Nephron progenitor cell (in vitro differentiated cells): ENCODE measurements at regions not wholly inside any gene's neighbourhood (a gene's known extent, or its start where the extent isn't known, plus 50 kb on each side); places are given as distances from the start of the nearest gene placed in this dataset.
"Not testable (repeated sequence)": the region's sequence is repeated elsewhere in the genome, so short reads cannot be mapped to it uniquely, and the experiment has no call there.

Source experiments
- DNase-seq: peaks from one replicate; pipeline ENCODE4 v3.0.0; 2021
- H3K27ac Mint-ChIP-seq: 2 replicates; pipeline ENCODE4 v1.8.0; 2021; ENCODE audit warnings: mild to moderate bottlenecking, moderate library complexity, mixed read lengths
- H3K27me3 Mint-ChIP-seq: 2 replicates; pipeline ENCODE4 v1.8.0; 2021; ENCODE audit warnings: mild to moderate bottlenecking, low read depth, mixed read lengths; ENCODE audit not compliant: poor library complexity
- H3K36me3 Mint-ChIP-seq: 2 replicates; pipeline ENCODE4 v1.8.0; 2021; ENCODE audit warnings: low read depth, mixed read lengths
- H3K4me1 Mint-ChIP-seq: 2 replicates; pipeline ENCODE4 v1.8.0; 2021; ENCODE audit warnings: mixed read lengths
- H3K4me3 Mint-ChIP-seq: 2 replicates; pipeline ENCODE4 v1.8.0; 2021; ENCODE audit warnings: mild to moderate bottlenecking, moderate library complexity, mixed read lengths
- H3K9me3 Mint-ChIP-seq: 2 replicates; pipeline ENCODE4 v1.8.0; 2021; ENCODE audit warnings: mild to moderate bottlenecking, moderate library complexity, mixed read lengths
- TF ChIP-seq, protein P1 (sequence below): fragments of 200-600 bp; sonication (generic); IDR thresholded peaks from 2 replicates; pipeline ENCODE4 v1.5.0; 2021; ENCODE audit warnings: antibody characterized with exemption

DNA sequence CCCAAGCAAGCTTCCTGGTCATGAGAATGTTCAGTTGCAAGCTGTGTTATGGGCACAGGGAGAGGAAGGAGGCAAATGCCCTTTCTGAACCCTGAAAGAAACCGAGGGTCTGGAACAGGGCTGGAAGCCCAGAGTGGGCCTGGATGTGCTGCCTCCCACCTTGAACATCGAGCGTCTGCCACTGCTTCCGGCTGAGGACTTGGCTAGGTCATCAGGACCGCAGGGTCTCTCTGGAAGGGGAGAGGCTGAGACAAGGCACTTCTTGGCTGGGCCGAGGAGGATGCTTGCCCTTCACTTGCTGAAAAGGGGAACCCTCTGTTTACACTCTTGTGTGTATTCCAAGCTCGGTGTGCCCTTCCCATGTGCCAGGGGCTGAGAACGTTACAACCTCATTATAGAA lies 168.0 kb upstream of the C1orf174 start:
- Mint-ChIP-seq H3K27ac (no peak overlapping the region), H3K4me1 (peaks cover 16% of the 10 kb centered on the region), H3K4me3 (no peak overlapping the region), H3K27me3 (no peaks in the 10 kb centered on the region), H3K36me3 (no peaks in the 10 kb centered on the region), H3K9me3 (no peaks in the 10 kb centered on the region)
- TF ChIP-seq, protein P1, sequence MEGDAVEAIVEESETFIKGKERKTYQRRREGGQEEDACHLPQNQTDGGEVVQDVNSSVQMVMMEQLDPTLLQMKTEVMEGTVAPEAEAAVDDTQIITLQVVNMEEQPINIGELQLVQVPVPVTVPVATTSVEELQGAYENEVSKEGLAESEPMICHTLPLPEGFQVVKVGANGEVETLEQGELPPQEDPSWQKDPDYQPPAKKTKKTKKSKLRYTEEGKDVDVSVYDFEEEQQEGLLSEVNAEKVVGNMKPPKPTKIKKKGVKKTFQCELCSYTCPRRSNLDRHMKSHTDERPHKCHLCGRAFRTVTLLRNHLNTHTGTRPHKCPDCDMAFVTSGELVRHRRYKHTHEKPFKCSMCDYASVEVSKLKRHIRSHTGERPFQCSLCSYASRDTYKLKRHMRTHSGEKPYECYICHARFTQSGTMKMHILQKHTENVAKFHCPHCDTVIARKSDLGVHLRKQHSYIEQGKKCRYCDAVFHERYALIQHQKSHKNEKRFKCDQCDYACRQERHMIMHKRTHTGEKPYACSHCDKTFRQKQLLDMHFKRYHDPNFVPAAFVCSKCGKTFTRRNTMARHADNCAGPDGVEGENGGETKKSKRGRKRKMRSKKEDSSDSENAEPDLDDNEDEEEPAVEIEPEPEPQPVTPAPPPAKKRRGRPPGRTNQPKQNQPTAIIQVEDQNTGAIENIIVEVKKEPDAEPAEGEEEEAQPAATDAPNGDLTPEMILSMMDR = no peak
- no peak for DNase-seq

DNA sequence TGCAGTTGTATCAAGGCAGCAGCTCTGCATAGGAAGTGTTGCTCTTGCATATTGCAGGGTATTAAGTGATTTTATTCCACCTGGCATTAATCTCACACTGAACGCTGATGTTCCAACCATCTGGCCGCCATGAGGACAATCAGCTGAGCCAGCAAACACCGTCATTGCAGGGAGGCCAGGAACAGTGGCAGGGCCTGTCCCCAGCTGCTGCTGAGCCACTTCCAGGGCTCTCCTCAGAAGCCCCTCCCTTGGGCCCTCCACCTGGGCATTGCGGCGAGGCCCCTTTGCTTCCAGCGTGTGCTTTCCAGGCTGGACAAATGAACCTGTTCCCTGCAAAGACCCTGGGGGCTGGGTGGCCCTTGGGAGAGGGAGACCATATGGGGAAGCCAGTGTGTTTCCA lies 171.6 kb upstream of the C1orf174 start:
- Mint-ChIP-seq H3K9me3 (no peaks in the 10 kb centered on the region), H3K4me3 (no peak overlapping the region), H3K36me3 (no peaks in the 10 kb centered on the region), H3K27ac (no peak overlapping the region), H3K27me3 (no peaks in the 10 kb centered on the region), H3K4me1 (peaks cover 29% of the 10 kb centered on the region)
- TF ChIP-seq, protein P1 = no peak
- no peak for DNase-seq

DNA sequence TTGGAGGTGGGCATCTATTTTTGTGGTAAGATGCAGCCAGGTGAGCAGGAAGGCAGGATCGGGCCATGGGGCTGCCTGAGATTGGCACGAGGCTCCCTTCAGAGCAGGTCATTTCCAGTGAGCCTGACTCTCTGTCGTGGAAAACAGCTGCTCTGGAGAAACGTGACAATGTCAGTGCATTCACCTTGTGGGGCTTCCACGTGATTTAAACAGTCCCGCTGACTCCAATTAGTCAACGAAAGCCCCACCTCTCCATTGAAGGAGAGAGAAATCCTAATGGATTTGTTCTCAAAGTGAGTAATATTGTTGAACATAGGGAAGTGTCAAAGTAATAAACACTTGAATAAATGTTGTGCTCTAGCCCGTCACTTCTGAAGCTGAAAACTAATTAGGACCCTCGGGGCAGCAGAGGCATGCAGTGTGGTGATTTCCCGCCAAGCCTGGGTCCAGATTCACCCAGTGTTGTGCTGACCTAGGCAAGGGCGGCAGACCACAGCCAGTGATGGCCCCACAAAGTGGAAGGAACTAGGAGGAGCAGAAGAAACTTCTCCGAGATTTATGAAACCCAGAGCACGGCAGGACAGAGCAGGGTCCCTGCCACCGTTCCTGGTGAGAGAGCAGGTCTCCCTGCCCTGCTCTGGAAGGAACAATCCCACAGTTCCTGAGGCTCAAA lies 172.5 kb upstream of the C1orf174 start:
- TF ChIP-seq, protein P1 = no peak
- no peak overlapping the region for H3K4me3 Mint-ChIP-seq
- no peaks in the 10 kb centered on the region for H3K9me3 Mint-ChIP-seq
- no peaks in the 10 kb centered on the region for H3K36me3 Mint-ChIP-seq
- H3K4me1 Mint-ChIP-seq = peaks cover 29% of the 10 kb centered on the region
- H3K27ac Mint-ChIP-seq = no peak overlapping the region
- H3K27me3 Mint-ChIP-seq = no peaks in the 10 kb centered on the region
- DNase-seq = no peak

DNA sequence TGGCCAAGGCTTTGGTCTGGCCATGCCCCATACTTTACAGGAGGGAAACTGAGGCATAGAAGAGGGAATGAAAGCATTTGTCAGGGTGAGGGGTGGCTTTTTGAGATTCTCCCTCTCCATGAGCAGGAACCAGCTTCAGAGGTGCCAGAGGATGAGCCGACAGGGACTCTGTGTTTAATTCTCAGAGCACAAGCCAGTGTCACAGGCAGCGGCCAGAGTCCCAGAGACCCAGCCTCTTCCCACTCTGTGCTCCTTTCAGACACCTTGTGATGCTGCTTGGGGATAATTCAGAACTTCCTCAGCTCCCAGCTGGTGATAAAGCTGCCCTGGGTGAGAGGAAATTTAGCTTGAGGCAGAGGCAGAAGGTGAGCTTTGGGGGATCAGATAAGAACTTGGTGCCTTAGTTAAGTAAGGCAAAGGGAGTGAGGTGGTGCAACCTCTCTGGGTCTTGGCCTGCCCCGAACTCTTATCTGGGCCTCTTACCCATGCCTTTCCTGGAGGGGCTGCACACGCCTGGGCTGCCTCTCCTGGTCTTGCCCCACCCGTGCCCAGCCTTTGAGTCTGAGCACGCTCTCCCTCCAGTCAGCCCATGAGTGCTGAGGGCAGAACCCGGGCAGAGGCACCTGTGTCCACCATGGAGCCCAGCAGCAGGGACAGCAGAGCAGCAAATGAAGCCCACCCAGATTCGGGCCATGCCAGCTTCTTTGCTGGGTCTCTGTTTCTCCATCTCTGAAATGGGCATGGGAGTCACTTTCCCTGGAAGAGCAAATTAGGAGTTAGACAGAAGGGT lies 175.6 kb upstream of the C1orf174 start:
- DNase-seq = no peak
- no peaks in the 10 kb centered on the region for H3K36me3 Mint-ChIP-seq
- H3K4me3 Mint-ChIP-seq = no peak overlapping the region
- H3K27ac Mint-ChIP-seq = no peak overlapping the region
- H3K9me3 Mint-ChIP-seq = peaks cover 16% of the 10 kb centered on the region
- peaks cover 29% of the 10 kb centered on the region for H3K4me1 Mint-ChIP-seq
- no peaks in the 10 kb centered on the region for H3K27me3 Mint-ChIP-seq
- TF ChIP-seq, protein P1 = no peak

DNA sequence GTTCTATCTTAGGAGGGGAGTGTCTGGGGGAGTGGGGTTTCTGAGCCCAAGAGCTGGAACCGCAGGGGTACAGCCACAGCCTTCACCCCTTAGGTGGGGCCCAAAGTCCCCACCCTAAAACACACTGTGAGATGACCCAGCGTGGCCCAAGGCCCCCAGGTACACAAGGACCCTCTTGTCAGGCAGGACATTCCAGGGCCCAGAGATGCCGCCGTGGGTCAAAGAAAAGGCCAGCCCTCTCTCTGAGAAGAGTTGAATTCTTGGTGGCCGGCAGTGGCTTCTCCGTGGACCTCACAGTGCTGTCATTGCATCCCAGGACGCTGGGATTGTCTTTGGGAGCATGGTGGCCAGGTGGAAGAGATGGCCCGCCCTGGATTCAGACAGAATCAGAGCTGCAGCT lies 176.3 kb upstream of the C1orf174 start:
- H3K27ac Mint-ChIP-seq = no peak overlapping the region
- H3K4me1 Mint-ChIP-seq = peaks cover 29% of the 10 kb centered on the region
- no peak for DNase-seq
- no peak overlapping the region for H3K4me3 Mint-ChIP-seq
- no peaks in the 10 kb centered on the region for H3K36me3 Mint-ChIP-seq
- H3K9me3 Mint-ChIP-seq = peaks cover 22% of the 10 kb centered on the region
- TF ChIP-seq, protein P1 = no peak
- H3K27me3 Mint-ChIP-seq = no peaks in the 10 kb centered on the region

DNA sequence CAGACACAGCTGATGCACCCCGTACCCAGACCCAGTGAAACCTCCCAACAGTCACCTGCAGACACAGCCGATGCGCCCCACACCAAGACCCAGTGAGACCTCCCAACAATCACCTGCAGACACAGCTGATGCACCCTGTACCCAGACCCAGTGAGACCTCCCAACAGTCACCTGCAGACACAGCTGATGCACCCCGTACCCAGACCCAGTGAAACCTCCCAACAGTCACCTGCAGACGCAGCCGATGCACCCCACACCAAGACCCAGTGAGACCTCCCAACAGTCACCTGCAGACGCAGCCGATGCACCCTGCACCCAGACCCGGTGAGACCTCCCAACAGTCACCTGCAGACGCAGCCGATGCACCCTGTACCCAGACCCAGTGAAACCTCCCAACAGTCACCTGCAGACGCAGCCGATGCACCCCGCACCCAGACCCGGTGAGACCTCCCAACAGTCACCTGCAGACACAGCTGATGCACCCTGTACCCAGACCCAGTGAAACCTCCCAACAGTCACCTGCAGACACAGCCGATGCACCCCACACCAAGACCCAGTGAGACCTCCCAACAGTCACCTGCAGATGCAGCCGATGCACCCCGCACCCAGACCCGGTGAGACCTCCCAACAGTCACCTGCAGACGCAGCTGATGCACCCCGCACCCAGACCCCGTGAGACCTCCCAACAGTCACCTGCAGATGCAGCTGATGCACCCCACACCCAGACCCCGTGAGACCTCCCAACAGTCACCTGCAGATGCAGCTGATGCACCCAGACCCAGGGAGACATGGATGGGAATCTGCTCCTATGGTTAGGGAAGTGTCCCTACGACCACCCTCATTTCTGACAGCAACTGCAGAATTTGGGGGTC lies 178.3 kb upstream of the C1orf174 start:
- peaks cover 22% of the 10 kb centered on the region for H3K9me3 Mint-ChIP-seq
- not testable (repeated sequence) for DNase-seq, H3K27ac Mint-ChIP-seq, H3K36me3 Mint-ChIP-seq, H3K27me3 Mint-ChIP-seq, H3K4me3 Mint-ChIP-seq
- peaks cover 24% of the 10 kb centered on the region for H3K4me1 Mint-ChIP-seq
